H9 (cell line): ENCODE measurements at regions not wholly inside any gene's neighbourhood (a gene's known extent, or its start where the extent isn't known, plus 50 kb on each side); places are given as distances from the start of the nearest gene placed in this dataset.

Source experiments
- DNase-seq: peaks from one replicate; pipeline ENCODE4 v3.0.0-alpha.2; 2017
- H2AFZ ChIP-seq: one replicate; pipeline ENCODE4 v1.6.1; 2013; ENCODE audit warnings: mild to moderate bottlenecking, low read length, control low read depth, moderate library complexity
- H2AK5ac ChIP-seq: 2 replicates; pipeline ENCODE4 v1.6.1; 2013; ENCODE audit warnings: low read length, control low read depth, mixed read lengths; ENCODE audit not compliant: insufficient read length
- H2BK120ac ChIP-seq: one replicate; pipeline ENCODE4 v1.6.1; 2013; ENCODE audit warnings: low read depth, mild to moderate bottlenecking, low read length, control low read depth, inconsistent platforms; ENCODE audit not compliant: poor library complexity, severe bottlenecking
- H2BK12ac ChIP-seq: 2 replicates; pipeline ENCODE4 v1.6.1; 2013; ENCODE audit warnings: low read length, control low read depth, mixed read lengths, low read depth; ENCODE audit not compliant: insufficient read length
- H2BK15ac ChIP-seq: 2 replicates; pipeline ENCODE4 v1.6.1; 2013; ENCODE audit warnings: low read depth, low read length, control low read depth
- H2BK20ac ChIP-seq: one replicate; pipeline ENCODE4 v1.6.1; 2013; ENCODE audit warnings: low read depth, mild to moderate bottlenecking, low read length, control low read depth, inconsistent platforms; ENCODE audit not compliant: poor library complexity, severe bottlenecking
- H2BK5ac ChIP-seq: 2 replicates; pipeline ENCODE4 v1.6.1; 2013; ENCODE audit warnings: low read length, control low read depth, mixed read lengths; ENCODE audit not compliant: insufficient read length
- H3K14ac ChIP-seq: 2 replicates; pipeline ENCODE4 v1.6.1; 2013; ENCODE audit warnings: low read length, control low read depth; ENCODE audit not compliant: insufficient read depth
- H3K18ac ChIP-seq: 2 replicates; pipeline ENCODE4 v1.6.1; 2013; ENCODE audit warnings: low read depth, mild to moderate bottlenecking, mixed read lengths, low read length, control low read depth; ENCODE audit not compliant: insufficient read length
- H3K23ac ChIP-seq: 2 replicates; pipeline ENCODE4 v1.6.1; 2013; ENCODE audit warnings: low read length, control low read depth, mixed read lengths, low read depth; ENCODE audit not compliant: insufficient read length
- H3K23me2 ChIP-seq: 2 replicates; pipeline ENCODE4 v1.6.1; 2013; ENCODE audit warnings: low read depth, mild to moderate bottlenecking, mixed read lengths, low read length, control low read depth; ENCODE audit not compliant: insufficient read length, poor library complexity, severe bottlenecking
- H3K27ac ChIP-seq: 2 replicates; pipeline ENCODE4 v1.5.1; 2013; ENCODE audit warnings: low read length, control low read depth, mixed read lengths, low read depth; ENCODE audit not compliant: insufficient read length
- H3K27me3 ChIP-seq: 2 replicates; pipeline ENCODE4 v1.6.1; 2013; ENCODE audit warnings: low read length, control low read depth, inconsistent platforms; ENCODE audit not compliant: insufficient read depth
- H3K4ac ChIP-seq: 2 replicates; pipeline ENCODE4 v1.6.1; 2013; ENCODE audit warnings: low read depth, mild to moderate bottlenecking, control low read depth, inconsistent platforms, low read length, moderate library complexity
- H3K4me1 ChIP-seq: 2 replicates; pipeline ENCODE4 v1.6.1; 2013; ENCODE audit warnings: low read length, control low read depth, inconsistent platforms; ENCODE audit not compliant: insufficient read depth
- H3K4me2 ChIP-seq: 2 replicates; pipeline ENCODE4 v1.6.1; 2013; ENCODE audit warnings: low read length, control low read depth, mixed read lengths; ENCODE audit not compliant: insufficient read length, insufficient read depth
- H3K56ac ChIP-seq: 2 replicates; pipeline ENCODE4 v1.6.1; 2013; ENCODE audit warnings: low read depth, mild to moderate bottlenecking, mixed read lengths, low read length, control low read depth; ENCODE audit not compliant: insufficient read length
- H3K79me1 ChIP-seq: 2 replicates; pipeline ENCODE4 v1.6.1; 2013; ENCODE audit warnings: low read depth, mild to moderate bottlenecking, moderate library complexity, low read length, control low read depth, inconsistent platforms; ENCODE audit not compliant: insufficient read depth, poor library complexity, severe bottlenecking
- H3K79me2 ChIP-seq: 2 replicates; pipeline ENCODE4 v1.6.1; 2013; ENCODE audit warnings: low read length, control low read depth, inconsistent platforms; ENCODE audit not compliant: insufficient read depth
- H3K9ac ChIP-seq: 2 replicates; pipeline ENCODE4 v1.6.1; 2013; ENCODE audit warnings: low read length, control low read depth, mixed read lengths; ENCODE audit not compliant: insufficient read length; ENCODE audit errors: extremely low read depth
- H3K9me3 ChIP-seq: one replicate; pipeline ENCODE4 v1.6.1; 2013; ENCODE audit warnings: low read depth, low read length, inconsistent platforms; ENCODE audit not compliant: control insufficient read depth
- H3T11ph ChIP-seq: one replicate; pipeline ENCODE4 v1.6.1; 2013; ENCODE audit warnings: mild to moderate bottlenecking, low read length, control low read depth, inconsistent platforms
- H4K20me1 ChIP-seq: one replicate; pipeline ENCODE4 v1.6.1; 2013; ENCODE audit not compliant: control insufficient read depth, insufficient read length, insufficient read depth
- H4K5ac ChIP-seq: 2 replicates; pipeline ENCODE4 v1.6.1; 2013; ENCODE audit warnings: low read depth, mild to moderate bottlenecking, mixed read lengths, low read length, control low read depth; ENCODE audit not compliant: insufficient read length
- H4K8ac ChIP-seq: replicated peaks from 2 replicates; pipeline ENCODE4 v1.6.1; 2013; ENCODE audit warnings: low read length, control low read depth, mixed read lengths, low read depth; ENCODE audit not compliant: insufficient read length
- H4K91ac ChIP-seq: 2 replicates; pipeline ENCODE4 v1.6.1; 2013; ENCODE audit warnings: low read depth, mild to moderate bottlenecking, moderate library complexity, mixed read lengths, low read length, control low read depth; ENCODE audit not compliant: insufficient read length
- H3K27ac Mint-ChIP-seq, 3 experiments: 2 replicates in 2 of 3; 3 replicates in 1 of 3; pipeline ENCODE4 v1.8.0; 2020 to 2021; ENCODE audit warnings: mixed read lengths in 3 of 3, mild to moderate bottlenecking in 1 of 3, moderate library complexity in 1 of 3
- H3K27me3 Mint-ChIP-seq: 2 replicates; pipeline ENCODE4 v1.8.0; 2021; ENCODE audit warnings: low read depth, mild to moderate bottlenecking, moderate library complexity, mixed read lengths
- H3K36me3 Mint-ChIP-seq, 3 experiments: 2 replicates in 2 of 3; 3 replicates in 1 of 3; pipeline ENCODE4 v1.8.0; 2020 to 2021; ENCODE audit warnings: low read depth in 3 of 3, mixed read lengths in 3 of 3; ENCODE audit not compliant: insufficient read depth in 1 of 3
- H3K4me1 Mint-ChIP-seq, 2 experiments: 2 replicates each; pipeline ENCODE4 v1.8.0; 2020; ENCODE audit warnings: mixed read lengths in 2 of 2
- H3K4me3 Mint-ChIP-seq, 2 experiments: 2 replicates in 1 of 2; 3 replicates in 1 of 2; pipeline ENCODE4 v1.8.0; 2020 to 2021; ENCODE audit warnings: mild to moderate bottlenecking in 2 of 2, mixed read lengths in 2 of 2, moderate library complexity in 1 of 2
- H3K9me3 Mint-ChIP-seq, 2 experiments: 2 replicates in 1 of 2; 3 replicates in 1 of 2; pipeline ENCODE4 v1.8.0; 2020; ENCODE audit warnings: mild to moderate bottlenecking in 2 of 2, mixed read lengths in 2 of 2, moderate library complexity in 1 of 2
- WGBS: extraction: QIAGEN DNeasy Blood & Tissue Kit; methylation state at CpG from one replicate; pipeline ENCODE4 v1.1.7; 2013; ENCODE audit warnings: missing lambda C conversion rate, low lambda C conversion rate, mixed read lengths; ENCODE audit not compliant: insufficient read length; ENCODE audit errors: extremely low coverage; 5-methylcytosine and 5-hydroxymethylcytosine counted together
- TF ChIP-seq, protein P1 (sequence below): fragments of 200-600 bp; sonication (generic); conservative IDR thresholded peaks from 3 replicates; pipeline ENCODE4 v1.8.0; 2021; ENCODE audit warnings: antibody characterized with exemption, mild to moderate bottlenecking

GRCh38 chr10:36573246-36573645, 552.2 kb upstream of the ANKRD30A start:
- Histone ChIP-seq H4K8ac (no peak overlapping the region), H3K4me1 (no peaks in the 10 kb centered on the region), H2BK5ac (no peak overlapping the region), H2BK12ac (no peak overlapping the region), H2BK20ac (no peak overlapping the region), H3T11ph (no peak overlapping the region), H3K9me3 (no peaks in the 10 kb centered on the region), H4K5ac (no peak overlapping the region), H4K91ac (no peak overlapping the region), H3K9ac (no peak overlapping the region), H4K20me1 (no peaks in the 10 kb centered on the region), H3K79me1 (no peaks in the 10 kb centered on the region), H3K27ac (no peak overlapping the region), H3K4me2 (no peak overlapping the region), H3K79me2 (no peaks in the 10 kb centered on the region), H3K23ac (no peak overlapping the region), H3K27me3 (no peaks in the 10 kb centered on the region), H2BK15ac (no peak overlapping the region), H3K14ac (no peak overlapping the region), H3K4ac (no peak overlapping the region), H3K56ac (no peak overlapping the region), H3K18ac (no peak overlapping the region), H3K23me2 (no peaks in the 10 kb centered on the region), H2AFZ (no peak overlapping the region), H2AK5ac (no peak overlapping the region), H2BK120ac (no peak overlapping the region)
- Mint-ChIP-seq H3K27me3 (no peaks in the 10 kb centered on the region), H3K27ac (no peak overlapping the region), H3K9me3 (peaks cover 2 to 3% of the 10 kb centered on the region in 2 experiments; a peak in 3 of 5 replicates), H3K4me3 (no peak overlapping the region), H3K36me3 (peaks cover 0 to 2% (median 0%) of the 10 kb centered on the region in 3 experiments; a peak in 1 of 7 replicates), H3K4me1 (peaks cover 4 to 7% of the 10 kb centered on the region in 2 experiments)
- WGBS: no CpG with 5 or more reads among the region's 2 CpGs
- DNase-seq: no peak
- TF ChIP-seq, protein P1, sequence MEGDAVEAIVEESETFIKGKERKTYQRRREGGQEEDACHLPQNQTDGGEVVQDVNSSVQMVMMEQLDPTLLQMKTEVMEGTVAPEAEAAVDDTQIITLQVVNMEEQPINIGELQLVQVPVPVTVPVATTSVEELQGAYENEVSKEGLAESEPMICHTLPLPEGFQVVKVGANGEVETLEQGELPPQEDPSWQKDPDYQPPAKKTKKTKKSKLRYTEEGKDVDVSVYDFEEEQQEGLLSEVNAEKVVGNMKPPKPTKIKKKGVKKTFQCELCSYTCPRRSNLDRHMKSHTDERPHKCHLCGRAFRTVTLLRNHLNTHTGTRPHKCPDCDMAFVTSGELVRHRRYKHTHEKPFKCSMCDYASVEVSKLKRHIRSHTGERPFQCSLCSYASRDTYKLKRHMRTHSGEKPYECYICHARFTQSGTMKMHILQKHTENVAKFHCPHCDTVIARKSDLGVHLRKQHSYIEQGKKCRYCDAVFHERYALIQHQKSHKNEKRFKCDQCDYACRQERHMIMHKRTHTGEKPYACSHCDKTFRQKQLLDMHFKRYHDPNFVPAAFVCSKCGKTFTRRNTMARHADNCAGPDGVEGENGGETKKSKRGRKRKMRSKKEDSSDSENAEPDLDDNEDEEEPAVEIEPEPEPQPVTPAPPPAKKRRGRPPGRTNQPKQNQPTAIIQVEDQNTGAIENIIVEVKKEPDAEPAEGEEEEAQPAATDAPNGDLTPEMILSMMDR: no peak
